ENCODE measurements at regions not wholly inside any gene's neighbourhood (a gene's known extent, or its start where the extent isn't known, plus 50 kb on each side); places are given as distances from the start of the nearest gene placed in this dataset.
"Not testable (repeated sequence)": the region's sequence is repeated elsewhere in the genome, so short reads cannot be mapped to it uniquely, and the experiment has no call there.

- H3K36me3 Mint-ChIP-seq (ENCODE audit: low read depth); H3K4me1 Mint-ChIP-seq (ENCODE audit: low read depth); DNase-seq (ENCODE audit: low spot score); H3K4me3 Mint-ChIP-seq (ENCODE audit: unreplicated experiment); H3K27me3 Mint-ChIP-seq (ENCODE audit: low read depth); H3K27ac Mint-ChIP-seq (ENCODE audit: unreplicated experiment): not testable (repeated sequence)
- H3K9me3 Mint-ChIP-seq (ENCODE audit: low read depth), result peaks cover 48% of the 10 kb centered on the region
- peak; percentile 28 for TF ChIP-seq CTCF (IDR thresholded peaks at IDR 0.05)
Measured at GRCh38 chrX:142606629-142607028, 401.5 kb upstream of the MAGEC2 start.

DNA sequence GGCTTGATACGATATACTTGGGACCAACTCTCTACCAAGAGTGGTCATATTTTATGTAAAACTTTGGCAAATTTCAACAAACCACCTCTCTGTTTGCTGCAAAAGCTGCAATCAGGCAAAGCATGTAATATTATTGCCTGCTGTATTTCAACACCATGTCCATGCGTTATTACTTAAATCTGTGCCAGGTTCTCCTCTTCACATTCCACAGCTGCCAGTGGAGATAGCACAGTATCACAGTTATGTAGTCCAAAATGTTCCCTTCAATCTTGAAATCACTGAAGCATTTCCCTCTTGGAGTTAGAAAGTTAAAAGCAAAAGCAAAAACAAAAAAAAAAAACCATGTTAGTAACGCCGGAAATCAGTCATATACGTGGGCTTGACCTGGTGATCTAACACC lies 396.7 kb upstream of the MAGEC2 start:
- peaks cover 54% of the 10 kb centered on the region for H3K9me3 Mint-ChIP-seq (ENCODE audit: low read depth)
- no peaks in the 10 kb centered on the region for H3K36me3 Mint-ChIP-seq (ENCODE audit: low read depth)
- DNase-seq (ENCODE audit: low spot score), result no peak

GRCh38 chrX:142593361-142593862 lies 388.3 kb upstream of the MAGEC2 start:
- no peak overlapping the region for H3K4me3 Mint-ChIP-seq (ENCODE audit: unreplicated experiment)
- no peak for DNase-seq (ENCODE audit: low spot score)
- no peak overlapping the region for H3K27ac Mint-ChIP-seq (ENCODE audit: unreplicated experiment)
- H3K9me3 Mint-ChIP-seq (ENCODE audit: low read depth), result peaks cover 49% of the 10 kb centered on the region
- TF ChIP-seq CTCF (IDR thresholded peaks at IDR 0.05), result no peak
- H3K27me3 Mint-ChIP-seq (ENCODE audit: low read depth), result no peaks in the 10 kb centered on the region
- H3K4me1 Mint-ChIP-seq (ENCODE audit: low read depth), result no peaks in the 10 kb centered on the region
- no peaks in the 10 kb centered on the region for H3K36me3 Mint-ChIP-seq (ENCODE audit: low read depth)

More for the DNA sequence above, 396.7 kb upstream of the MAGEC2 start:
- H3K4me1 Mint-ChIP-seq (ENCODE audit: low read depth), result no peaks in the 10 kb centered on the region
- no peaks in the 10 kb centered on the region for H3K27me3 Mint-ChIP-seq (ENCODE audit: low read depth)
- H3K4me3 Mint-ChIP-seq (ENCODE audit: unreplicated experiment), result no peak overlapping the region
- TF ChIP-seq CTCF (IDR thresholded peaks at IDR 0.05), result no peak
- H3K27ac Mint-ChIP-seq (ENCODE audit: unreplicated experiment), result no peak overlapping the region

DNA sequence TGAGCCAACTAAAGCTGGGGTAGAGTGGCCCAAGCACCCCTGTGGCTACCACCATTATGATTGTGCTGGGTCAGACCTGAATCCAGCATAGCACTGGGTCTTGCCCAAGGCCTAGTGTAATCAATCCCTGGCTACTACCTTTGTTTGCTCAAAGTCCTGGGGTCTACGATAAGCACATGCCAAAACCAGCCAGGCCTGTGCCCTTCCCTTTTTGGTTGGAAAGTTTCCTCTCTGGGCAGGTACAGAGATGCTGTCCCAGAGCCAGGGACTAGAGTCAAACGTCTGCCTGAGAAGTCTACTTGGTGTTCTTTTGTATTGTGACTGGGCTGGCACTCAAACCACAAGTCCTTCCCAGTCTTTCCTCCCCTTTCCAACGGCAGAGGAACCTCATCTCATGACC lies 371.5 kb upstream of the MAGEC2 start:
- no peak for TF ChIP-seq CTCF (IDR thresholded peaks at IDR 0.05)
- no peak for DNase-seq (ENCODE audit: low spot score)
- no peak overlapping the region for H3K27ac Mint-ChIP-seq (ENCODE audit: unreplicated experiment)
- H3K9me3 Mint-ChIP-seq (ENCODE audit: low read depth), result peaks cover 58% of the 10 kb centered on the region
- no peak overlapping the region for H3K4me3 Mint-ChIP-seq (ENCODE audit: unreplicated experiment)
- no peaks in the 10 kb centered on the region for H3K4me1 Mint-ChIP-seq (ENCODE audit: low read depth)
- no peaks in the 10 kb centered on the region for H3K27me3 Mint-ChIP-seq (ENCODE audit: low read depth)
- H3K36me3 Mint-ChIP-seq (ENCODE audit: low read depth), result no peaks in the 10 kb centered on the region

- Mint-ChIP-seq H3K36me3 (ENCODE audit: low read depth) (no peaks in the 10 kb centered on the region), H3K4me3 (ENCODE audit: unreplicated experiment) (no peak overlapping the region), H3K27ac (ENCODE audit: unreplicated experiment) (no peak overlapping the region), H3K4me1 (ENCODE audit: low read depth) (no peaks in the 10 kb centered on the region), H3K9me3 (ENCODE audit: low read depth) (peaks cover 30% of the 10 kb centered on the region), H3K27me3 (ENCODE audit: low read depth) (no peaks in the 10 kb centered on the region)
- no peak for TF ChIP-seq CTCF (IDR thresholded peaks at IDR 0.05)
- no peak for DNase-seq (ENCODE audit: low spot score)
Measured at GRCh38 chrX:142549923-142550322, 344.8 kb upstream of the MAGEC2 start.

All from chondrocyte (in vitro differentiated cells).